K562 (cell line): ENCODE measurements at regions not wholly inside any gene's neighbourhood (a gene's known extent, or its start where the extent isn't known, plus 50 kb on each side); places are given as distances from the start of the nearest gene placed in this dataset.

ENCODE experiments used
- ATAC-seq: fragments of 200-7000 bp; cut with Tn5 transposase; 3 replicates; pipeline ENCODE4 v1.9.1; 2020; ENCODE audit warnings: moderate library complexity
- BruUV-seq: library from RNA; stranded (reverse); fragments of 400-500 nt; replicated peaks from 2 replicates; lab custom pipeline; 2021; lab: Mats Ljungman, UMichigan
- CTCF ChIA-PET: fragments of 300-600 bp; formaldehyde crosslinking; extraction: SDS; loops from one replicate; lab custom pipeline; 2021; ENCODE audit warnings: low intra/inter-chr PET ratio; lab: Yijun Ruan, JAX
- POLR2A ChIA-PET: fragments of 300-600, 350-650 bp; sonication (Branson Sonifier 250); formaldehyde crosslinking; extraction: SDS; loops from one replicate; lab custom pipeline; 2021; ENCODE audit warnings: antibody characterized with exemption, inconsistent platforms; lab: Yijun Ruan, JAX
- DNase-seq, 4 experiments: peaks; one replicate each; pipeline versions ENCODE4 v3.0.0 to v3.0.0-alpha.2; 2011 to 2018; ENCODE audit warnings: low spot score in 3 of 4, mixed read lengths in 3 of 4; ENCODE audit errors: extremely low read depth in 1 of 4
- FAIRE-seq: peaks from 2 replicates; lab custom pipeline; 2011; peaks lifted over from hg19 to GRCh38; lab: Jason Lieb, UNC
- H2AFZ ChIP-seq: 2 replicates; pipeline ENCODE4 v1.6.0; 2011; ENCODE audit warnings: low read depth, low read length, control low read depth, inconsistent platforms
- H3K27ac ChIP-seq: fragments of 200-600 bp; 3 replicates; pipeline ENCODE4 v1.8.0; 2011; ENCODE audit warnings: low read depth, mild to moderate bottlenecking, control low read depth, inconsistent platforms, low read length, moderate library complexity, mixed read lengths; ENCODE audit errors: extremely low read depth
- H3K27me3 ChIP-seq, 2 experiments: fragments of 300-600 bp in 1 of 2; 2 replicates in 1 of 2; 3 replicates in 1 of 2; pipeline versions ENCODE4 v1.6.0 to v1.8.0; 2011; ENCODE audit warnings: inconsistent platforms in 2 of 2, low read length in 2 of 2, mild to moderate bottlenecking in 1 of 2, mixed read lengths in 1 of 2, moderate library complexity in 1 of 2; ENCODE audit not compliant: control insufficient read depth in 2 of 2, insufficient read depth in 2 of 2
- H3K36me3 ChIP-seq: fragments of 300-600 bp; 3 replicates; pipeline ENCODE4 v1.8.0; 2011; ENCODE audit warnings: mild to moderate bottlenecking, low read length, inconsistent platforms; ENCODE audit not compliant: control insufficient read depth, insufficient read depth
- H3K4me1 ChIP-seq, 2 experiments: fragments of 200-600 bp in 1 of 2; replicated peaks in 1 of 2; 2 replicates in 1 of 2; 3 replicates in 1 of 2; pipeline versions ENCODE4 v1.5.1 to v1.8.0; 2011; ENCODE audit warnings: inconsistent platforms in 2 of 2, low read length in 2 of 2, mild to moderate bottlenecking in 1 of 2, mixed read lengths in 1 of 2, moderate library complexity in 1 of 2; ENCODE audit not compliant: control insufficient read depth in 2 of 2, insufficient read depth in 2 of 2
- H3K4me2 ChIP-seq: 2 replicates; pipeline ENCODE4 v1.6.1; 2011; ENCODE audit warnings: low read length, control low read depth, inconsistent platforms, mixed read lengths; ENCODE audit not compliant: insufficient read depth
- H3K4me3 ChIP-seq: fragments of 200-600 bp; sonication (generic), shearing (Covaris generic); 2 replicates; pipeline ENCODE4 v1.5.1; 2016; ENCODE audit warnings: control low read depth, inconsistent platforms
- H3K79me2 ChIP-seq: fragments of 200-600 bp; 3 replicates; pipeline ENCODE4 v1.8.0; 2011; ENCODE audit warnings: low read length, inconsistent platforms; ENCODE audit not compliant: control insufficient read depth, insufficient read depth
- H3K9ac ChIP-seq, 2 experiments: 2 replicates each; pipeline versions ENCODE4 v1.6.0 to v1.6.1; 2011; ENCODE audit warnings: low read depth in 2 of 2, low read length in 2 of 2, control low read depth in 1 of 2, inconsistent platforms in 1 of 2, mild to moderate bottlenecking in 1 of 2, mixed read lengths in 1 of 2; ENCODE audit not compliant: insufficient read depth in 1 of 2
- H3K9me1 ChIP-seq: one replicate; pipeline ENCODE4 v1.6.0; 2011; ENCODE audit warnings: inconsistent platforms, mild to moderate bottlenecking, low read length, moderate library complexity; ENCODE audit not compliant: control insufficient read depth, insufficient read depth
- H3K9me3 ChIP-seq: replicated peaks from 2 replicates; pipeline ENCODE4 v1.5.1; 2011; ENCODE audit warnings: low read depth, low read length, inconsistent platforms; ENCODE audit not compliant: control insufficient read depth, insufficient read depth
- H4K20me1 ChIP-seq: replicated peaks from 2 replicates; pipeline ENCODE4 v1.6.1; 2011; ENCODE audit warnings: low read length, inconsistent platforms, mixed read lengths; ENCODE audit not compliant: control insufficient read depth, insufficient read depth
- AFF1 ChIP-seq, 2 experiments: fragments of 450-650 bp; IDR thresholded peaks; 2 replicates each; pipeline ENCODE4 v1.6.1; 2018; ENCODE audit warnings: mild to moderate bottlenecking in 2 of 2, low read depth in 1 of 2; ENCODE audit not compliant: partially characterized antibody in 2 of 2
- CHD4 ChIP-seq: fragments of 200-600 bp; sonication (generic); IDR thresholded peaks from 3 replicates; pipeline ENCODE4 v1.6.1; 2012; ENCODE audit warnings: low read depth, mild to moderate bottlenecking, mixed read lengths, low read length, inconsistent platforms; ENCODE audit not compliant: insufficient read depth, insufficient replicate concordance, poor library complexity, severe bottlenecking
- HNRNPH1 ChIP-seq: fragments of 200-400 bp; formaldehyde crosslinking; optimal IDR thresholded peaks from 2 replicates; pipeline ENCODE3; 2017; ENCODE audit warnings: low read depth, mild to moderate bottlenecking, low read length, moderate library complexity
- ID3 ChIP-seq, 2 experiments: fragments of 250-450 bp in 1 of 2; fragments of 450-650 bp in 1 of 2; sonication (Bioruptor Pico) in 1 of 2; IDR thresholded peaks; 2 replicates each; pipeline versions ENCODE4 v1.6.1 to v1.8.0; 2016 to 2021; ENCODE audit warnings: mild to moderate bottlenecking in 2 of 2, moderate library complexity in 2 of 2, missing compliant biosample characterization in 1 of 2, missing genetic modification characterization in 1 of 2
- IRF2 ChIP-seq: sonication (generic); formaldehyde crosslinking; IDR thresholded peaks from 2 replicates; pipeline ENCODE4 v1.8.1; 2022; ENCODE audit warnings: mild to moderate bottlenecking, missing genetic modification reagents
- KAT2B ChIP-seq: IDR thresholded peaks from one replicate; pipeline ENCODE4 v1.6.1; 2012; ENCODE audit warnings: low read depth, mild to moderate bottlenecking, control low read depth, inconsistent platforms, low read length, moderate library complexity
- MCM2 ChIP-seq: fragments of 450-650 bp; IDR thresholded peaks from 2 replicates; pipeline ENCODE4 v1.6.1; 2017; ENCODE audit warnings: low read depth, mild to moderate bottlenecking
- NCOA4 ChIP-seq: fragments of 450-650 bp; IDR thresholded peaks from 2 replicates; pipeline ENCODE4 v1.6.1; 2018; ENCODE audit warnings: mild to moderate bottlenecking; ENCODE audit not compliant: partially characterized antibody
- PCBP2 ChIP-seq: fragments of 200-400 bp; formaldehyde crosslinking; IDR thresholded peaks from 2 replicates; pipeline ENCODE4 v1.6.1; 2018; ENCODE audit warnings: low read length, low read depth, mild to moderate bottlenecking, moderate library complexity; ENCODE audit not compliant: poor library complexity, severe bottlenecking
- SMARCA4 ChIP-seq: fragments of 450-650 bp; IDR thresholded peaks from 2 replicates; pipeline ENCODE4 v1.6.1; 2016
- SMARCC2 ChIP-seq: fragments of 450-650 bp; IDR thresholded peaks from 2 replicates; pipeline ENCODE4 v1.6.1; 2017; ENCODE audit warnings: antibody characterized with exemption, moderate library complexity, mild to moderate bottlenecking, low read depth
- SNAPC5 ChIP-seq: fragments of 250-450 bp; sonication (Bioruptor Pico); IDR thresholded peaks from 2 replicates; pipeline ENCODE4 v1.8.0; 2021; ENCODE audit warnings: moderate library complexity, mild to moderate bottlenecking, inconsistent platforms
- SPI1 ChIP-seq: IDR thresholded peaks from 2 replicates; pipeline ENCODE4 v1.6.1; 2011; ENCODE audit warnings: low read depth, low read length, control low read depth, borderline replicate concordance
- SRSF1 ChIP-seq: fragments of 200-400 bp; formaldehyde crosslinking; IDR thresholded peaks from 2 replicates; pipeline ENCODE4 v1.6.1; 2017; ENCODE audit warnings: mild to moderate bottlenecking, low read depth, low read length, moderate library complexity
- ZBTB17 ChIP-seq: fragments of 450-650 bp; formaldehyde crosslinking; IDR thresholded peaks from 2 replicates; pipeline ENCODE4 v1.4.0; 2020; ENCODE audit warnings: mild to moderate bottlenecking
- ZNF140 ChIP-seq: fragments of 250-450 bp; sonication (Bioruptor Pico); IDR thresholded peaks from 2 replicates; pipeline ENCODE4 v1.8.0; 2021; ENCODE audit warnings: moderate library complexity, mild to moderate bottlenecking, inconsistent platforms
- ZNF57 ChIP-seq: fragments of 450-650 bp; formaldehyde crosslinking; IDR thresholded peaks from 2 replicates; pipeline ENCODE4 v1.4.0; 2020; ENCODE audit warnings: mild to moderate bottlenecking, moderate library complexity
- ZNF707 ChIP-seq: fragments of 250-450 bp; sonication (Bioruptor Pico); conservative IDR thresholded peaks from 2 replicates; pipeline ENCODE4 v1.8.0; 2022; ENCODE audit warnings: inconsistent platforms, mild to moderate bottlenecking, moderate library complexity
- ZNF77 ChIP-seq: fragments of 250-450 bp; sonication (Bioruptor Pico); IDR thresholded peaks from 2 replicates; pipeline ENCODE4 v1.5.0; 2020
- WGBS: fragments of 100-300 bp; shearing (Covaris generic); methylation state at CpG from one replicate; pipeline ENCODE4 v1.1.6; 2016; ENCODE audit warnings: low coverage, mixed read lengths; ENCODE audit not compliant: insufficient coverage; ENCODE audit errors: missing lambda C conversion rate; 5-methylcytosine and 5-hydroxymethylcytosine counted together
- in situ Hi-C: fragments of 300-500 bp; cut with MboI; formaldehyde crosslinking; loops from 4 replicates; pipeline ENCODE4 v1.15.0; 2018; ENCODE audit warnings: inconsistent platforms, mixed read lengths
- intact Hi-C: fragments of 100-400 bp; cut with micrococcal nuclease; formaldehyde crosslinking; loops from 2 replicates; pipeline ENCODE4 v1.14.2; 2022

- no peak for TF ChIP-seq MCM2
- no peak for TF ChIP-seq ID3 (CRISPR knock-in tag; IDR thresholded peaks at IDR 0.05)
- no peak for TF ChIP-seq ID3 (tag; IDR thresholded peaks at IDR 0.05)
- TF ChIP-seq AFF1 (IDR thresholded peaks at IDR 0.05; ENCODE audit: low read depth in 1 of 2, partially characterized antibody in 2 of 2), result no peak
- no peak for TF ChIP-seq ZNF77 (CRISPR knock-in tag)
- TF ChIP-seq PCBP2, result no peak
Observed at GRCh38 chr3:542021-542420, 345.5 kb downstream of the CHL1 start (continued).

GRCh38 chr3:549636-550035 is 353.1 kb downstream of the CHL1 start:
- H4K20me1 ChIP-seq, result no peaks in the 10 kb centered on the region
- no peaks in the 10 kb centered on the region for H3K79me2 ChIP-seq
- ChIA-PET CTCF (no interaction called here), POLR2A (no interaction called here)
- in situ Hi-C loops (no loop called here), intact Hi-C loops (no loop called here)
- BruUV-seq, result no TSS peak
- H3K4me1 ChIP-seq, result no peaks in the 10 kb centered on the region
- H3K36me3 ChIP-seq, result no peaks in the 10 kb centered on the region
- WGBS, result 0% methylated on average over 2 of the region's 2 CpGs
- H3K4me2 ChIP-seq, result no peak overlapping the region
- ATAC-seq (no peak), DNase-seq (no peak), FAIRE-seq (no peak)
- no peaks in the 10 kb centered on the region for H3K27me3 ChIP-seq
- H3K9ac ChIP-seq, result no peak overlapping the region
- no peaks in the 10 kb centered on the region; the same call in 1 of the 2 replicates for H3K9me3 ChIP-seq
- H3K4me3 ChIP-seq, result no peak overlapping the region
- no peak overlapping the region for H3K27ac ChIP-seq
- no peaks in the 10 kb centered on the region for H3K9me1 ChIP-seq
- H2AFZ ChIP-seq, result no peak overlapping the region
- TF ChIP-seq ZNF57, result no peak
- no peak for TF ChIP-seq IRF2 (CRISPR knock-in tag)
- no peak for TF ChIP-seq SPI1
- TF ChIP-seq SRSF1, result no peak
- TF ChIP-seq KAT2B, result no peak
- no peak for TF ChIP-seq NCOA4
- TF ChIP-seq CHD4, result no peak
- no peak for TF ChIP-seq SNAPC5 (CRISPR knock-in tag)
- no peak for TF ChIP-seq SMARCA4
- no peak for TF ChIP-seq ZNF140 (CRISPR knock-in tag)
- no peak for TF ChIP-seq ZNF707 (CRISPR knock-in tag)
- TF ChIP-seq ZBTB17 (CRISPR knock-in tag), result no peak
- TF ChIP-seq SMARCC2, result no peak
- no peak for TF ChIP-seq HNRNPH1
